ENCODE measurements at regions not wholly inside any gene's neighbourhood (a gene's known extent, or its start where the extent isn't known, plus 50 kb on each side); places are given as distances from the start of the nearest gene placed in this dataset.

GRCh38 chr10:47053081-47053798 is 142.0 kb downstream of the PTPN20 start:
- no peak for DNase-seq (ENCODE audit: low read depth in 2 of 2)

- DNase-seq (ENCODE audit: low read depth in 2 of 2), result no peak
These were observed 143.7 kb downstream of the PTPN20 start for GRCh38 chr10:47054974-47055373.

- no peak for DNase-seq (ENCODE audit: low read depth in 2 of 2)
These were observed 144.4 kb downstream of the PTPN20 start for GRCh38 chr10:47055386-47056246.

GRCh38 chr10:47056247-47056510 is 145.0 kb downstream of the PTPN20 start:
- DNase-seq (ENCODE audit: low read depth in 2 of 2), result no peak

GRCh38 chr10:47057471-47057870 is 146.2 kb downstream of the PTPN20 start:
- DNase-seq (ENCODE audit: low read depth in 2 of 2), result no peak

GRCh38 chr10:47058032-47058702 is 146.9 kb downstream of the PTPN20 start:
- no peak for DNase-seq (ENCODE audit: low read depth in 2 of 2)

GRCh38 chr10:47058961-47059391 is 147.7 kb downstream of the PTPN20 start:
- DNase-seq (ENCODE audit: low read depth in 2 of 2), result no peak

GRCh38 chr10:47059606-47060311 is 148.5 kb downstream of the PTPN20 start:
- no peak for DNase-seq (ENCODE audit: low read depth in 2 of 2)

GRCh38 chr10:47060356-47060755 is 149.1 kb downstream of the PTPN20 start:
- DNase-seq (ENCODE audit: low read depth in 2 of 2), result no peak

- DNase-seq (ENCODE audit: low read depth in 2 of 2), result no peak
These were observed 149.8 kb downstream of the PTPN20 start for GRCh38 chr10:47060993-47061500.

- no peak for DNase-seq (ENCODE audit: low read depth in 2 of 2)
These were observed 150.5 kb downstream of the PTPN20 start for GRCh38 chr10:47061776-47062175.

- no peak for DNase-seq (ENCODE audit: low read depth in 2 of 2)
These were observed 151.4 kb downstream of the PTPN20 start for GRCh38 chr10:47062441-47063200.

- DNase-seq (ENCODE audit: low read depth in 2 of 2), result no peak
These were observed 152.6 kb downstream of the PTPN20 start for GRCh38 chr10:47063858-47064257.

GRCh38 chr10:47065903-47066302 is 154.7 kb downstream of the PTPN20 start:
- no peak for DNase-seq (ENCODE audit: low read depth in 2 of 2)

- no peak for DNase-seq (ENCODE audit: low read depth in 2 of 2)
These were observed 157.0 kb downstream of the PTPN20 start for GRCh38 chr10:47067949-47068940.

GRCh38 chr10:47070541-47070940 is 159.3 kb downstream of the PTPN20 start:
- no peak for DNase-seq (ENCODE audit: low read depth in 2 of 2)

- DNase-seq (ENCODE audit: low read depth in 2 of 2), result no peak
These were observed 160.7 kb downstream of the PTPN20 start for GRCh38 chr10:47071891-47072290.

- no peak for DNase-seq (ENCODE audit: low read depth in 2 of 2)
These were observed 162.7 kb downstream of the PTPN20 start for GRCh38 chr10:47073967-47074366.

GRCh38 chr10:47076949-47077361 is 165.7 kb downstream of the PTPN20 start:
- DNase-seq (ENCODE audit: low read depth in 2 of 2), result no peak

- DNase-seq (ENCODE audit: low read depth in 2 of 2), result no peak
These were observed 166.2 kb downstream of the PTPN20 start for GRCh38 chr10:47077386-47077785.
